ENCODE measurements at regions not wholly inside any gene's neighbourhood (a gene's known extent, or its start where the extent isn't known, plus 50 kb on each side); places are given as distances from the start of the nearest gene placed in this dataset.

- DNase-seq (ENCODE audit: low read depth, low spot score) = no peak
- ChIA-PET POLR2A (no interaction called here), CTCF (no interaction called here)
- no peak for TF ChIP-seq CTCF (IDR thresholded peaks at IDR 0.05; ENCODE audit: insufficient read depth, low read length, missing control alignments)
- H3K4me3 ChIP-seq (ENCODE audit: low read depth, low read length) = no peak overlapping the region
These were observed 376.9 kb downstream of the PPP3CA start for GRCh38 chr4:100970414-100970813.

GRCh38 chr4:100969925-100970324 lies 377.4 kb downstream of the PPP3CA start:
- no peak for DNase-seq (ENCODE audit: low read depth, low spot score)
- no peak overlapping the region for H3K4me3 ChIP-seq (ENCODE audit: low read depth, low read length)
- ChIA-PET POLR2A (no interaction called here), CTCF (no interaction called here)
- TF ChIP-seq CTCF (IDR thresholded peaks at IDR 0.05; ENCODE audit: insufficient read depth, low read length, missing control alignments) = no peak

- no peak for TF ChIP-seq CTCF (IDR thresholded peaks at IDR 0.05; ENCODE audit: insufficient read depth, low read length, missing control alignments)
- no peak for DNase-seq (ENCODE audit: low read depth, low spot score)
- CTCF ChIA-PET = no interaction called here
- POLR2A ChIA-PET = no interaction called here
- H3K4me3 ChIP-seq (ENCODE audit: low read depth, low read length) = no peak overlapping the region
These were observed 379.3 kb downstream of the PPP3CA start for GRCh38 chr4:100968046-100968445.

- no peak for DNase-seq (ENCODE audit: low read depth, low spot score)
- CTCF ChIA-PET = no interaction called here
- POLR2A ChIA-PET = no interaction called here
- H3K4me3 ChIP-seq (ENCODE audit: low read depth, low read length) = no peak overlapping the region
- TF ChIP-seq CTCF (IDR thresholded peaks at IDR 0.05; ENCODE audit: insufficient read depth, low read length, missing control alignments) = no peak
These were observed 383.7 kb downstream of the PPP3CA start for GRCh38 chr4:100963627-100964026.

- ChIA-PET POLR2A (no interaction called here), CTCF (no interaction called here)
- H3K4me3 ChIP-seq (ENCODE audit: low read depth, low read length) = no peak overlapping the region
- TF ChIP-seq CTCF (IDR thresholded peaks at IDR 0.05; ENCODE audit: insufficient read depth, low read length, missing control alignments) = no peak
- DNase-seq (ENCODE audit: low read depth, low spot score) = no peak
These were observed 384.6 kb downstream of the PPP3CA start for GRCh38 chr4:100962698-100963097.

- DNase-seq (ENCODE audit: low read depth, low spot score) = no peak
- no peak for TF ChIP-seq CTCF (IDR thresholded peaks at IDR 0.05; ENCODE audit: insufficient read depth, low read length, missing control alignments)
- POLR2A ChIA-PET = no interaction called here
- CTCF ChIA-PET = no interaction called here
- H3K4me3 ChIP-seq (ENCODE audit: low read depth, low read length) = no peak overlapping the region
These were observed 387.1 kb downstream of the PPP3CA start for GRCh38 chr4:100960232-100960631.
